ENCODE measurements at regions not wholly inside any gene's neighbourhood (a gene's known extent, or its start where the extent isn't known, plus 50 kb on each side); places are given as distances from the start of the nearest gene placed in this dataset.

DNA sequence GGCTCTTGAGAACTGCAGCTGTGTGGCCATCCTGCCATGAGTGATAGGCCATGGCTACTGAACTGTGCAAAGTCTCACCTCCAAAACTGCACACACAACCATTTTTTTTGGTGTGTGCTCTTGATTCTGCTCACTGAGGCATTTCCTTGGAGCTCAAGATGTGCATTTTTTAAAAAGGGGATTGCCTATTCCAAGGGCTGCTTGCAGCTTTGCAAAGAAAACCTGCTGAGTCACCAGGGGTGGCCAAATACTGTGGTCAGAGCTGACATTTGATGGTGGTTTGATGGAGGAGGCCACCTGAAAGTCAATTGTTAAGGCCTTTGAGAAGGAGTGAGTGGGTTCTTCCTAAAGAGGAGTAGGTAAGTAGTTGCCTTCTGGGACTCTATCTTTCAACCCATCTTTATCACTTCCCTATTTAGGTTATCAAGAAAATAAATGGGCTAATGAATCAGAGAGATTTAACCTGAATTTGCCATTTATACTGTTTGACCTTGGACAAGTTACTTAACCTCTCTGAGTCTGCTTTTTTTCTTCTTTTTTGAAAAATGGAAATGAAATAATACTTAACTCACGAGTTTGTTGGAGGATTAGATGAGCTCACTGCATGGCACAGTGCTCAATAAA, 87.9 kb downstream of the CHST2 start:
- DNase-seq (ENCODE audit: low spot score): no peak

DNA sequence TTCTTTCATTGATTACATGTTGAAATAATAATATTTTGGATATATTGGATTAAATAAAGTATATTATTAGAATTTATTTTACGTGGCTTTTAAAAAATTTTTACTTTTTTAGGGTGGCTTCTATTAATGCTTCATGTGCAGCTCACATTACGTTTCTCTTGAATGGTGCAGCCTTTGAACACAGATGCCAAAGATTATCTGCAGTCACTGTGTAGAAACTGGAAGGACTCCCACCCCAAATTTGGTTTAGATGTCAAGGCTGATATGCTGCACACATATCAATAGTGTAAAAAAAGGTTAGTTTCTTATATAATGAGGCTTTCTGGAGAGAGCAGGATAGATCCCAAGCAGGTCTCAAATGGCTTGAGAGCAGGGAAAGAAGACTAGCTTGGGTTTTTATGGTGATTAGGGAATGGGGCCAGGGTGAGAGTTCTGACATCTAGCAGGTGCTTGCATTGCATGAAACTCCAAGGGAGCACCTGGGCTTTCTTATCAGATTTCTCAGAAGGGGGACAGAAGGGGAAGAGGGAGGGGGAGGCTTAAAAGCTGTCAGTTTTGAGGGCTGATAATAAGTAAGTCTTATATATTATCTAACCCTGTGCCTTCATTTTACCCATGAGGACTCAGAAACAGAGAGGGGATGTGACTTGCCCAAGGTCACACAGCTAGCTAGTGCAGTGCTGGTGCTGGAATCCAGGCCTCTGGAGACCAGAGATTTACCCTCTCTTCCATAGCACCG, 89.6 kb downstream of the CHST2 start:
- no peak for DNase-seq (ENCODE audit: low spot score)

- no peak for DNase-seq (ENCODE audit: low spot score)
These were observed 90.1 kb downstream of the CHST2 start for GRCh38 chr3:143209715-143210059.

GRCh38 chr3:143210141-143210540, 90.6 kb downstream of the CHST2 start:
- DNase-seq (ENCODE audit: low spot score): peak; percentile 9

- no peak for DNase-seq (ENCODE audit: low spot score)
These were observed 95.5 kb downstream of the CHST2 start for GRCh38 chr3:143215059-143215458.

Data from pons (tissue), 1 donor.